ENCODE measurements at regions not wholly inside any gene's neighbourhood (a gene's known extent, or its start where the extent isn't known, plus 50 kb on each side); places are given as distances from the start of the nearest gene placed in this dataset.
"Not testable (repeated sequence)": the region's sequence is repeated elsewhere in the genome, so short reads cannot be mapped to it uniquely, and the experiment has no call there.

DNA sequence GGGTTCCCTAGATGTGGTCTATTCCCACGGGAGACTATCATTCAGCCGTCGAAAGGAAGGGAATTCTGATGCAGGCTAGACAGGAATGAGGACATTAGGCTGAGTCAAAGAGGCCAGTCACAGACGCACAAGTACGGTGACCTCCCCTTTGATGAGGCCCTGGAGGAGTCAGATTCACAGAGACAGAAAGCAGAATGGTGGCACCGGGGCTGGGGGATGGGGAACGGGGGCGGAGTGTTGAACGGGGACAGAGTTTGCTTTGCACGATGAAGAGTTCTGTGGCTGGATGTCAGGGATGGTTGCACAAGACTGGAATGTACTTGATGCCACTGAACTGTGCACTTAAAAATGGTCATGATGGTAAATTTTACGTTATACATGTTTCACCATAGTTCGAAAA lies 3983.1 kb upstream of the TPTE start:
- TF ChIP-seq, protein P1, sequence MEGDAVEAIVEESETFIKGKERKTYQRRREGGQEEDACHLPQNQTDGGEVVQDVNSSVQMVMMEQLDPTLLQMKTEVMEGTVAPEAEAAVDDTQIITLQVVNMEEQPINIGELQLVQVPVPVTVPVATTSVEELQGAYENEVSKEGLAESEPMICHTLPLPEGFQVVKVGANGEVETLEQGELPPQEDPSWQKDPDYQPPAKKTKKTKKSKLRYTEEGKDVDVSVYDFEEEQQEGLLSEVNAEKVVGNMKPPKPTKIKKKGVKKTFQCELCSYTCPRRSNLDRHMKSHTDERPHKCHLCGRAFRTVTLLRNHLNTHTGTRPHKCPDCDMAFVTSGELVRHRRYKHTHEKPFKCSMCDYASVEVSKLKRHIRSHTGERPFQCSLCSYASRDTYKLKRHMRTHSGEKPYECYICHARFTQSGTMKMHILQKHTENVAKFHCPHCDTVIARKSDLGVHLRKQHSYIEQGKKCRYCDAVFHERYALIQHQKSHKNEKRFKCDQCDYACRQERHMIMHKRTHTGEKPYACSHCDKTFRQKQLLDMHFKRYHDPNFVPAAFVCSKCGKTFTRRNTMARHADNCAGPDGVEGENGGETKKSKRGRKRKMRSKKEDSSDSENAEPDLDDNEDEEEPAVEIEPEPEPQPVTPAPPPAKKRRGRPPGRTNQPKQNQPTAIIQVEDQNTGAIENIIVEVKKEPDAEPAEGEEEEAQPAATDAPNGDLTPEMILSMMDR (IDR thresholded peaks at IDR 0.05) = not testable (repeated sequence)
- not testable (repeated sequence) for TF ChIP-seq POLR2AphosphoS5 (IDR thresholded peaks at IDR 0.05; ENCODE audit: insufficient read depth in 1 of 2, low read depth in 1 of 2); POLR2A (IDR thresholded peaks at IDR 0.05)

Data from vagina (tissue), 2 donors.